CD4-positive, alpha-beta T cell treated with Interleukin-4 for 4 hours (primary cell): ENCODE measurements at regions not wholly inside any gene's neighbourhood (a gene's known extent, or its start where the extent isn't known, plus 50 kb on each side); places are given as distances from the start of the nearest gene placed in this dataset.
"Not testable (repeated sequence)": the region's sequence is repeated elsewhere in the genome, so short reads cannot be mapped to it uniquely, and the experiment has no call there.

Experiments used
- DNase-seq: peaks from one replicate; pipeline ENCODE4 v3.0.0-alpha.2; 2020

DNA sequence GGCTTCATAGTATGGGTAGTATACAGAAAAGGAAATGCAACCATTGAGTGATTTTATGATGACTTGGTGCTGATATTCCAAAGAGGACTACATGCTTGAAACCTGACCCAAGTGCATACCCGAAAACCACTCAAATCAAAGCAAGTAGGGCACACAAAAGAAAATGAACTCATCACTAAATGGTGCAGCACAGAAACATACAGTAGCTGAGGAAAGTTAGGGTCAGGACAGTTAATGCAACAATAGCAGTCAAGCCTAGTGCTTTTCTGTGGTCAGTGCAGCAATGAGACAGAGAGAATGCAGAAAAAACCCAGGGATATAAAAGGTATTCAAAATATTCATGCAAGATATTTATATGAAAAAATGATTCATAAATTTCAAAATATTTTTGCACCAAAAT is 711.1 kb downstream of the EPHA7 start:
- no peak for DNase-seq

DNA sequence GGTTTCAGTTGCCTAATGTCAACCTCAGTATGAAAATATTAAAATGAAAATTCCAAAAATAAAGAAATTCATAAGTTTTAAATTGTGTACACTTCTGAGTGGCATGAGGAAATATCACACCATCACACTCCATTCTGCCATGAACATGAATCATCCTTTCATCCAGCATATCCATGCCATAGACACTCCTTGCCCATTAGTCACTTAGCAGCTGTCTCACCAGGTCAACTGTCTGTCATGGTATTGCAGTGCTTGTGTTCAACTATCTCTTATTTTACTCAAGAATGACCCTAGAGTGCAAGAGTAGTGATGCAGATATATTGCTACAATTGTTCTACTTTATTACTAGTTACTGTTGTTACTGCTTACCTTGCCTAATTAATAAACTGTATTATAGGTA is 712.4 kb downstream of the EPHA7 start:
- DNase-seq, result no peak

GRCh38 chr6:92701425-92702096 is 717.8 kb downstream of the EPHA7 start:
- no peak for DNase-seq

DNA sequence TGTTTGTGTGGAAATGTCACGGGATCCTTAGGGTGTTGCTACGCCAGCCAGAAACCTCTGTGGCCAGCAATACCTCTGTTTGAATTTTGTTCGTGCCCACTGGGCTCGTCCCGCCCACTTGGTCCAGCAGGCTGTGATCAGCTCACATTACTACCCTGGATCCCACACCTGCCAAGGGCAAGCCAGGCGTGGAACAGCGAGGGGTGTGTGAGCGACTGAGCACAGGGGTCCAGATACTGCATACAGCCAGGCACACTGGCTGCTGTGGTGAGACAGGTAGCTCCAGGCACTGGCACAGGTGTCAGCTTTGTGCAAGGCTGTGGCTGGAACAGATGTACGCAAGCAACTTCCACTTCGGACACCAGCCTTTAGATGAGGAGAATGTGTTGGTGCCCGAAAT is 718.9 kb downstream of the EPHA7 start:
- no peak for DNase-seq

GRCh38 chr6:92690997-92691599 is 728.3 kb downstream of the EPHA7 start:
- no peak for DNase-seq

- no peak for DNase-seq
Observed at GRCh38 chr6:92688342-92688741, 731.0 kb downstream of the EPHA7 start.

GRCh38 chr6:92687278-92687677 is 732.1 kb downstream of the EPHA7 start:
- DNase-seq, result no peak

DNA sequence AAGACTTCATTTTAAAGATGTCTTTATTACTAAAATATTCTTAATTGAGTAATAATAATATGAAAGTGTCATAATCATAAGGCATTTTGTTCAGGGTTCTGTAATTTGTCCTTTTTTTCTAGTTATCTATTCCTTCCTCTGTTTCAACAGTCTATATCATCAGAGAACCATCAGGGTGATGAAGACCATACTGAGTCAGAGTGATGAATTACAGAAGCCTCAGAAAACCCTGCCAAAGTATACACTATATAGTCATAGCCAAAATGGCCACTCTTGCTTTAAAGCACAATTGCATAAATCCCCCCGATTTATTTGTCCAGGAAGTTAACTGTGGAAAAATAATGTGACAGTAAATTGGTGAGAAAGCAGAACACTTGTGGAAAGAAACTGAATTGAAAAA is 735.0 kb downstream of the EPHA7 start:
- DNase-seq, result no peak

- DNase-seq, result no peak
Observed at GRCh38 chr6:92683748-92684147, 735.6 kb downstream of the EPHA7 start.

GRCh38 chr6:92682516-92683398 is 736.6 kb downstream of the EPHA7 start:
- DNase-seq, result no peak

DNA sequence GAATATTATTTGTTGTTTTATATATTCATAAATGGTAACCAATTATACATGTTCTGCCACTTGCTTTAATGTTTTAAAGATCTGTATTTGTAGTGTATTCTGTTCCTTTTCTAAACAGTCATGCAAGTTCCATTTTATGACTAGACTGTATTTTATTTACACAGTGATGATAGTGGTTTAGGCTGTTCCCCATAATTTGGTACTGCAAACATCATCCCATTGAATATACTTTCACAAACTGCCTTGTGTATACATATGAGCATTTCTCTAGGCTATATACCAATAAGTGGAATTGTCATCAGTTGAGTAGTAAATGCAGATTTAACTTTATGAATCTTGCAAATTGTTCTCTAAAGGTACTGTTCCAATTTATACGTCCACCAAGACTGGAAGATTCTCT is 738.0 kb downstream of the EPHA7 start:
- DNase-seq, result no peak

- DNase-seq, result not testable (repeated sequence)
Observed at GRCh38 chr6:92671462-92671861, 747.9 kb downstream of the EPHA7 start.

DNA sequence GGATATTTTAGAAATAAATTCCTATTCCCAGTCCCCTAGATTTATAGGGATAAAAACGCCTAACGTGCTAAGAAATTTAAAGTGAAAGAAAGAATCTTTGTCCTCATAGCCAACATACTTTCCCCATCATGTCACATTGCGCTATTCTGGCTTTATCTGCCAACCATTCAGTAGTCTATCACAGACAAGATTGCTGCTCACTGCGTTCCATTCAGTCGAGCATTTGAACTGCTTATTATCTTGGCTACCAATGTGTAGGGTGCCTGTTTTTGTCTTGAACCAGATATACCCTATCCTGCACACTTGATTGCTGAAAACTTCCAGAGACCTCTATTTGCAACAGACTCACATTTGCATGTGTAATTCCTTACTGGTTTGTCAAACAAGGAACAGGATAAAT is 751.5 kb downstream of the EPHA7 start:
- DNase-seq, result no peak

DNA sequence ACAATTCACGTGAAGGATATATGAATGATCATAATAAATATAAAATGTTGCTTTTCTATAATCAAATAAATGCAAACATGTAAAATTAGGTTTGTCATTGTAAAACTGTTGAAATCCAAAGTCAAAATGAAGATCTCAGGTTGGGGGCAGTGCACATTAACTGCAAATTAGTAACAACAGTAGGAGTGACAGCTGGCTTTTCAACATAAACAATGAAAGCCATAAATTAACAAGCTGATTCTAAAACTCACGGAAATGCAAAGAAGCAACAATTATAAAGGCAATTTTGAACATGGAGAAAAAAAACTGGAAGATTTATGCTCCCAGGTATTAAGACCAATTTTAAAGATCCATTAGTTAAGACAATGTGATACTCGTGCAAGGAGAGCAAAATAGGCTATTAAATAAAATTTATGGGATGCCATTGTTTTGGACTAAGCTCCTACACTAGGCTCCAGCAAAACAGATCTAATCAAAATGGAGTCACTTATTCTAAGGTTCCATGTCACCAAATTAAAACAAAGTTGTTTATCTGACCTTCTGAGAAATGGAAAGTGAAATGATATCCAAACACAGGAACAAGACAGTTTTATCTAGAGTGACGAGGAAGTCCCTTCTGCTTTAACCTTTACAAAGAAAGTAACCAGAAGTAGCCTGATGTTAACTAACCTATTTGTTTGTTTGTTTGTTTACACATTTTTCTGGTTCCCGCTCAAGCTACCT is 770.8 kb downstream of the EPHA7 start:
- DNase-seq, result no peak

DNA sequence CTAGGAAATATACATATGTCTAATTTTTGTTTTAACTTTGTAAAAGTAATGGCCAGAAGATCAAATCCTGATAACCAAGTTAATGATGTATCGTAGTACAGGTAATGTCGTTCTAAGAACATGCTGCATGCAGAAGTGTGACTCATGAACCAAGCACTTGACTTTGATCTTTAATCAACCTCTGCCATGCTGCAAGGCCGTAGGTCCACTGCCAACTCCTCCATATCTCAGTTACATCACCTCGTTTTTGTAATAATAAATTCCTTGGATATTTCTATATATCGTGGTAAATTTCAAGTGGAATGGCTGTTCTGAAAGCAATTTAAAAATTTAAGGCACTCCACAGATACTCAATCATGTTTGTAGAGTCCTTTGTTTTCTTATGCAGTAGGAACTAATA is 771.7 kb downstream of the EPHA7 start:
- DNase-seq, result no peak

- DNase-seq, result not testable (repeated sequence)
Observed at GRCh38 chr6:92644104-92644791, 775.1 kb downstream of the EPHA7 start.

DNA sequence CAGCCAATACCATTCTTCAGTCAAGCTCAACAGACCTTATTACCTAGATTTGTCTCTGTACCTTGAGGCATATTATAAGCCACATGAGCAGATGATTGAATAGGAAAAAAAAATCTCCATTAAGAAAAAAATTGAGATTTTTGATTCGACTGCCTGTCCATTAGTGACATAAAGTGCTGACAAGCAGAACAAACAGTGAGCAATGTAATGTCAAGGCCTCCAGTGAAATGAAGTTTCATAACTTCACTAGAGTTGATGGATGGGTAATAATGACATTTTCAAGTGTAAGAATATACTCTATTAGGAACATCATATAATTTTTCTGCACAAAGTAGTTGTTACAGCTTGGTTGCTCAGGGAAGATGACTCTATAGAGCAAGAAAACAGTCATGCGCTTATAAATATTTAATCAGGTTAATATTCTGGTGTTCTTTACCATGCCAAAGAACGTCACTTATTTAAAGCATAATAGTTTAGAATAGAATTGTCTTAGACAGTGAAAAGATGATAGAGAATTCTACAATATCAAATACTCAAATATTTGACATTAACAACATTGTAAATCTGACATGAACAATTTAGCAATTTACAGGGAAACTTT is 783.7 kb downstream of the EPHA7 start:
- DNase-seq, result no peak

GRCh38 chr6:92634561-92634960 is 784.8 kb downstream of the EPHA7 start:
- DNase-seq, result no peak

DNA sequence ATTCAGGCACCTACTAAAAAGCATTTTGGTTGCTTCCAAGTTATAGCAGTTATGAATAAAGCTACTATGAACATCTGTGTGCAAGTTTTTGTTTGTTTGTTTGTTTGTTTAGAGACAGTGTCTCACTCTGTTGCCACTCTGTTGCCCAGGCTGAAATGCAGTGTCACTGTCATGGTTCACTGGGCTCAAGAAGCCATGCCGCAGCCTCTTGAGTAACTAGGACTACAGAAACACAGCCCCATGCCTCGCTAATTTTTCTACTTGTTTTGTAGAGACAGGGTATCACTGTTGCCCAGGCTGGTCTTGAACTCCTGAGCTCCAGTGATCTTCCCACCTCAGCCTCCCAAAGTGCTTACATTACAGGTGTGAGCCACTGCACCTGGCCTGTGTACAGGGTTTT is 795.9 kb downstream of the EPHA7 start:
- DNase-seq, result no peak

DNA sequence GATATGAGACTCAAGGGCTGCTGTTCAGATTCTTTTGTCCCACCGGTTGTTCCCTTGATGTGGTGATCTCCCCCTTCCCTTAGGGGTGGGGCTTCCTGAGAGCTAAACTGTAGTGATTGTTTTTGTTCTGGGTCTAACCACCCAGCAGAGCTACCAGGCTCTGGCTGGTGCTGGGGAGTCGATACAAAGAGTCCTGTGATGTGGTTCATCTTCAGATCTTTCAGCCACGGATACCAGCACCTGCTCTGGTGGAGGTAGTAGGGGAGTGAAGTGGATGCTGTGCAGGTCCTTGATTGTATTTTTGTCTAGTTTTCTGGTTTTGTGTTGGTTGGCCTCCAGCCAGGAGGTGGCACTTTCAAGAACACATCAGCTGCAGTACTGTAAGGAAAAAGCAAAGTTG is 801.6 kb downstream of the EPHA7 start:
- DNase-seq, result no peak

DNA sequence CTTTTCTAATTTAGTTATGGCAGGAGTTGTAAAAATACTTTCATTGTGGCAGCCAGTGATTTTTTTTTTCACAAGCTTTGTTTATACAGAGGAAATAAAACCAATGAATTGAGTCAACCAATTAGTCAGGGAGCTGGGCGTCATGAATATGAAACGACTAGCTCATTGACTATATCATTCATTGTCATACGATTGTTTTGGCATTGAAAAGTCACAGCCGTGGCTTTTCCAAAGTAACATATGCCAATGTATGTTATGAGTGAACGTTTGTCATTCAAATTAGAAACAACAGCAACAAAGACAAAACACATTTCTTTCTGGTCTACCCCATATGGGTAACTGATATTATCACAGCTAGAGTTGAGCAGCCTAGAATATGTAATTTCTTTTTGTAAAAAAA is 810.6 kb downstream of the EPHA7 start:
- no peak for DNase-seq

GRCh38 chr6:92593201-92593600 is 826.2 kb downstream of the EPHA7 start:
- DNase-seq, result no peak
